HG02610 (cell line): ENCODE measurements at regions not wholly inside any gene's neighbourhood (a gene's known extent, or its start where the extent isn't known, plus 50 kb on each side); places are given as distances from the start of the nearest gene placed in this dataset.
"Not testable (repeated sequence)": the region's sequence is repeated elsewhere in the genome, so short reads cannot be mapped to it uniquely, and the experiment has no call there.

Source experiments
- ATAC-seq: cut with Tn5 transposase; IDR thresholded peaks from one replicate; pipeline ENCODE4 v1.9.1; 2021; ENCODE audit warnings: mild to moderate bottlenecking, moderate library complexity; ENCODE audit not compliant: unreplicated experiment

GRCh38 chr3:16768014-16768413 lies 116.7 kb upstream of the PLCL2 start:
- no peak for ATAC-seq

- ATAC-seq, result no peak
Observed at GRCh38 chr3:16768956-16769355, 115.8 kb upstream of the PLCL2 start.

GRCh38 chr3:16769525-16769924 lies 115.2 kb upstream of the PLCL2 start:
- ATAC-seq, result no peak

GRCh38 chr3:16770021-16770420 lies 114.7 kb upstream of the PLCL2 start:
- ATAC-seq, result no peak

GRCh38 chr3:16770792-16771191 lies 114.0 kb upstream of the PLCL2 start:
- no peak for ATAC-seq

- ATAC-seq, result not testable (repeated sequence)
Observed at GRCh38 chr3:16773594-16773993, 111.2 kb upstream of the PLCL2 start.

GRCh38 chr3:16774536-16774935 lies 110.2 kb upstream of the PLCL2 start:
- ATAC-seq, result not testable (repeated sequence)

GRCh38 chr3:16784973-16785372 lies 99.8 kb upstream of the PLCL2 start:
- ATAC-seq, result no peak

GRCh38 chr3:16785465-16785864 lies 99.3 kb upstream of the PLCL2 start:
- ATAC-seq, result no peak

- no peak for ATAC-seq
Observed at GRCh38 chr3:16788440-16789056, 96.2 kb upstream of the PLCL2 start.

- ATAC-seq, result no peak
Observed at GRCh38 chr3:16789344-16790120, 95.2 kb upstream of the PLCL2 start.

GRCh38 chr3:16790432-16791400 lies 94.0 kb upstream of the PLCL2 start:
- no peak for ATAC-seq

- ATAC-seq, result no peak
Observed at GRCh38 chr3:16793321-16793720, 91.4 kb upstream of the PLCL2 start.

- ATAC-seq, result no peak
Observed at GRCh38 chr3:16794257-16794656, 90.5 kb upstream of the PLCL2 start.

GRCh38 chr3:16795581-16795980 lies 89.2 kb upstream of the PLCL2 start:
- no peak for ATAC-seq

GRCh38 chr3:16797831-16798230 lies 86.9 kb upstream of the PLCL2 start:
- no peak for ATAC-seq

GRCh38 chr3:16798738-16799137 lies 86.0 kb upstream of the PLCL2 start:
- ATAC-seq, result no peak

GRCh38 chr3:16800361-16800760 lies 84.4 kb upstream of the PLCL2 start:
- ATAC-seq, result no peak

- no peak for ATAC-seq
Observed at GRCh38 chr3:16801223-16801622, 83.5 kb upstream of the PLCL2 start.

- no peak for ATAC-seq
Observed at GRCh38 chr3:16801698-16802097, 83.1 kb upstream of the PLCL2 start.

GRCh38 chr3:16802389-16802788 lies 82.4 kb upstream of the PLCL2 start:
- peak; percentile 79 for ATAC-seq
